Astrocyte (in vitro differentiated cells and primary cell): ENCODE measurements at regions not wholly inside any gene's neighbourhood (a gene's known extent, or its start where the extent isn't known, plus 50 kb on each side); places are given as distances from the start of the nearest gene placed in this dataset.

Experiments used
- EZH2 ChIP-seq: IDR thresholded peaks from 2 replicates; pipeline ENCODE4 v1.6.1; 2012; ENCODE audit warnings: mild to moderate bottlenecking, low read length, inconsistent platforms; ENCODE audit not compliant: insufficient read depth
- TF ChIP-seq, protein P1 (sequence below): IDR thresholded peaks from 2 replicates; pipeline ENCODE4 v1.5.1; 2011; ENCODE audit warnings: low read depth, mild to moderate bottlenecking, inconsistent platforms, low read length, moderate library complexity; ENCODE audit not compliant: insufficient read depth

DNA sequence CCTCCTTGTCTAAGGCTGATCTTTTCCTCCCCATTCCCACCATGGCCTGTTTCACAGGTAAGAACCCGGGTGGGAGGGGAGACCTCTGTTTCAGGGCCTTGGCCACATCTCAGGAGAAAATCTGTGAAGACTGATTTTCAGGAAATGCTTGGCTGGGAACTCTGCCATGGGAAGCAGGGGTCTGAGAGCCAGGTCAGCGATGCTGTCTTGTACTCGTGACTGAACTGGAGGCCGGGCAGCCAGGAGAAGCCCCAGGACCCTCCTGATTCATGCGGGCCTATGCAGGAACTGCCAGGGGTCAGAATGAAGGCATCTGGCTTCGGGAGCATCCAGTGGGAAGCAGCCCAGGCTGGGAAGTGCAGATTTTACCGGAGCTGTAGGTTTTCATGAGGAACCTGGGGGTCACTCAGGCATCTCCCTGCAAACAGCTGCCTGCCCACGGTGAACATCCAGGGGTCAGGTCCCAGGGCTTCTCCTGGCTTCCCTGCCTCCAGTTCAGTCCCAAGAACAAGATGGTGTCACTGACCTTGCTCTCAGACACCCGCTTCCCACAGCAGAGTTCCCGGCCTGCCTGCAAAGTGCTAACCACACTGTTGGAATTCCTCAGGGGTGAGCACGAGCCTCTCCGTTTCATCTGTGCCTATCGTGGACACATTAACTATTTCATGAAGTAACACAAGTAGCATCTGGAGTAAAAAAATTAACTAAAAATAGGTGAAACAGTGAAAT is 90.2 kb upstream of the SULF2 start:
- TF ChIP-seq, protein P1, sequence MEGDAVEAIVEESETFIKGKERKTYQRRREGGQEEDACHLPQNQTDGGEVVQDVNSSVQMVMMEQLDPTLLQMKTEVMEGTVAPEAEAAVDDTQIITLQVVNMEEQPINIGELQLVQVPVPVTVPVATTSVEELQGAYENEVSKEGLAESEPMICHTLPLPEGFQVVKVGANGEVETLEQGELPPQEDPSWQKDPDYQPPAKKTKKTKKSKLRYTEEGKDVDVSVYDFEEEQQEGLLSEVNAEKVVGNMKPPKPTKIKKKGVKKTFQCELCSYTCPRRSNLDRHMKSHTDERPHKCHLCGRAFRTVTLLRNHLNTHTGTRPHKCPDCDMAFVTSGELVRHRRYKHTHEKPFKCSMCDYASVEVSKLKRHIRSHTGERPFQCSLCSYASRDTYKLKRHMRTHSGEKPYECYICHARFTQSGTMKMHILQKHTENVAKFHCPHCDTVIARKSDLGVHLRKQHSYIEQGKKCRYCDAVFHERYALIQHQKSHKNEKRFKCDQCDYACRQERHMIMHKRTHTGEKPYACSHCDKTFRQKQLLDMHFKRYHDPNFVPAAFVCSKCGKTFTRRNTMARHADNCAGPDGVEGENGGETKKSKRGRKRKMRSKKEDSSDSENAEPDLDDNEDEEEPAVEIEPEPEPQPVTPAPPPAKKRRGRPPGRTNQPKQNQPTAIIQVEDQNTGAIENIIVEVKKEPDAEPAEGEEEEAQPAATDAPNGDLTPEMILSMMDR = no peak
- no peak for TF ChIP-seq EZH2
